ENCODE measurements at regions not wholly inside any gene's neighbourhood (a gene's known extent, or its start where the extent isn't known, plus 50 kb on each side); places are given as distances from the start of the nearest gene placed in this dataset.

DNA sequence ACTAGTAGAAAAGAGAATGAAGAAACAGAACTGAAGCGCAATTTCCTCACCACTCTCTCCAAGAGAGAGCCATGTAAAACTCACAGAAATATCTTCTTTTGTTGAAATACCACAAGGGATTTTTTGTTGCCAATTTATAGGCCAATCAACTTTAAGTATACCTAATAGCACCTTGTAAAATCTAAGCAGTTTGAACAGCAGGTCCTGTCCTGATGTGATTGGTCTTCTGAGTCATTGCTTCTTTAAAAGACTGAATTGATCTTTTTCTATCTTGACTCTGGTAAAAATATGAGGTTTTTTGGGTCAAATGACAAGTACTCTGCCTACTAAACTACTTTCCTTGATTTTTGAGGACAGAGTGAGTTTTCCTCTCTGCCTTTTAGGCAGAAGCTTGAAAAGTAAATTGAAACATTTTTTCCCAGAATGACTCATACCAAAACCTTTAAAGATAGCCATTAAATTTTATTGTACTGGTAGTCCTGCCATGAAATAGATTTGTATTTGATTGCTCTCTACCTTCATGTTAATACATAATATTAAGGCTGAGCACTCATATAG is 343.9 kb upstream of the CBLB start:
- Histone ChIP-seq H3K27ac (replicated peaks in 1 of 4) (no peak overlapping the region), H3K27me3 (no peaks in the 10 kb centered on the region), H3K4me3 (no peak overlapping the region), H3K36me3 (no peaks in the 10 kb centered on the region), H3K9me3 (no peaks in the 10 kb centered on the region), H3K4me1 (peaks cover 0 to 13% (median 0%) of the 10 kb centered on the region in 4 donors)
- intact Hi-C loops (cut with DNase I), result no loop called here
- TF ChIP-seq CTCF (IDR thresholded peaks at IDR 0.05), result no peak
- TF ChIP-seq POLR2A (IDR thresholded peaks at IDR 0.05; ENCODE audit: low read depth), result no peak
- TF ChIP-seq EP300 (IDR thresholded peaks at IDR 0.05), result no peak
- no peak for TF ChIP-seq POLR2AphosphoS5 (IDR thresholded peaks at IDR 0.05)
- no peak for DNase-seq (ENCODE audit: extremely low spot score)
- 95% methylated on average over 1 of the region's 1 CpG for WGBS

DNA sequence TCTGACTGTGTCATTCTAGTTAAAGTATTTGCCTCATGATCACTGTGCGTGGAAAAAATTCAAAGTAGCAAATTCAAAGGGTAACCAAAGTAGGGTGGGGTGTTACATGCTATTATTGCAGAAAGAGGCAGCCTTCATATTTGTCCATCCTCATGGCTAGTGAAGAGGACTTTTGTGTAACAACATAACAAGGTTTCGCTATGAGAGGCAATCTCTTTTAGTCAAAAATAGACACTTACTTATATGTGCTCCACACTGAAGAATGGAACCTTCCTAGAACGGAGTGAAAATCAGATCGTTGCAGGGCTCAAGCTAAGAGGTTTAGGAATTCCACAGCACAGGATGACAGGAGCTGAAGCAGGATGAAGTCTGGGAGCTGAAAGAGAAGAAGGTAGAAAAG is 345.1 kb upstream of the CBLB start:
- Histone ChIP-seq H3K27me3 (no peaks in the 10 kb centered on the region), H3K4me1 (peaks cover 0 to 1% (median 0%) of the 10 kb centered on the region in 4 donors), H3K27ac (replicated peaks in 1 of 4) (no peak overlapping the region), H3K36me3 (no peaks in the 10 kb centered on the region), H3K9me3 (no peaks in the 10 kb centered on the region), H3K4me3 (no peak overlapping the region)
- DNase-seq (ENCODE audit: extremely low spot score), result no peak
- TF ChIP-seq EP300 (IDR thresholded peaks at IDR 0.05), result no peak
- no peak for TF ChIP-seq POLR2A (IDR thresholded peaks at IDR 0.05; ENCODE audit: low read depth)
- no peak for TF ChIP-seq POLR2AphosphoS5 (IDR thresholded peaks at IDR 0.05)
- TF ChIP-seq CTCF (IDR thresholded peaks at IDR 0.05), result no peak
- intact Hi-C loops (cut with DNase I), result no loop called here
- 94% methylated on average over 4 of the region's 4 CpGs for WGBS

- DNase-seq (ENCODE audit: extremely low spot score), result no peak
- Histone ChIP-seq H3K4me1 (no peaks in the 10 kb centered on the region), H3K36me3 (no peaks in the 10 kb centered on the region), H3K9me3 (peaks cover 0 to 1% (median 0%) of the 10 kb centered on the region in 4 donors), H3K27ac (replicated peaks in 1 of 4) (no peak overlapping the region), H3K27me3 (no peaks in the 10 kb centered on the region), H3K4me3 (no peak overlapping the region)
- TF ChIP-seq POLR2AphosphoS5 (IDR thresholded peaks at IDR 0.05) (no peak), EP300 (IDR thresholded peaks at IDR 0.05) (no peak), CTCF (IDR thresholded peaks at IDR 0.05) (no peak), POLR2A (IDR thresholded peaks at IDR 0.05; ENCODE audit: low read depth) (no peak)
- intact Hi-C loops (cut with DNase I), result no loop called here
- 72% methylated on average over 4 of the region's 4 CpGs for WGBS
Measured at GRCh38 chr3:106214641-106215040, 345.8 kb upstream of the CBLB start.

GRCh38 chr3:106215047-106215446 is 346.2 kb upstream of the CBLB start:
- no peaks in the 10 kb centered on the region for H3K4me1 ChIP-seq
- H3K4me3 ChIP-seq, result no peak overlapping the region
- H3K9me3 ChIP-seq, result peaks cover 0 to 5% (median 0%) of the 10 kb centered on the region in 4 donors
- WGBS, result 100% methylated on average over 1 of the region's 1 CpG
- no peaks in the 10 kb centered on the region for H3K27me3 ChIP-seq
- no peak for DNase-seq (ENCODE audit: extremely low spot score)
- TF ChIP-seq POLR2AphosphoS5 (IDR thresholded peaks at IDR 0.05) (no peak), CTCF (IDR thresholded peaks at IDR 0.05) (no peak), EP300 (IDR thresholded peaks at IDR 0.05) (no peak), POLR2A (IDR thresholded peaks at IDR 0.05; ENCODE audit: low read depth) (no peak)
- H3K27ac ChIP-seq (replicated peaks in 1 of 4), result no peak overlapping the region
- H3K36me3 ChIP-seq, result no peaks in the 10 kb centered on the region
- intact Hi-C loops (cut with DNase I), result no loop called here

DNA sequence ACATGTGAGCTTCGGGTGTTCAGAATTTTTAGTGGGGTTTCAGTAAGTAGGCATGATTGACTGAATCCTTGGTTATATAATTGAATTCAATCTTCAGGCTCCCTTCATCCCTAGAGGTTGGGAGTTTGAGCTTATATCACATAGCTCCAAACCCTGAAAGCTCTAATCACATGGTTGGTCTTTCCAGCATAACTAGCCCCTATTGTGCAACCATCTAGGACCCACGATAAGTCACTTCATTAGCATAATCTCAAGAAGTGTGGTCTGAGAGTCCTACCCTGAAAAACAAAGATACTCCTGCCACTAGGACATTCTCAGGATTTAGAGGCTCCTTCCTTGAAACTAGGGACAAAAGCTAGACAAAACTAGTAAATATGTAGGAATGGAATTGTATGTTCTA is 348.9 kb upstream of the CBLB start:
- TF ChIP-seq EP300 (IDR thresholded peaks at IDR 0.05), result no peak
- no peak for TF ChIP-seq POLR2A (IDR thresholded peaks at IDR 0.05; ENCODE audit: low read depth)
- no peak for TF ChIP-seq CTCF (IDR thresholded peaks at IDR 0.05)
- no peak for TF ChIP-seq POLR2AphosphoS5 (IDR thresholded peaks at IDR 0.05)
- 85% methylated on average over 2 of the region's 2 CpGs for WGBS

More for the DNA sequence above, 348.9 kb upstream of the CBLB start:
- Histone ChIP-seq H3K27me3 (no peaks in the 10 kb centered on the region), H3K36me3 (no peaks in the 10 kb centered on the region), H3K27ac (replicated peaks in 1 of 4) (no peak overlapping the region), H3K4me3 (no peak overlapping the region), H3K4me1 (no peaks in the 10 kb centered on the region), H3K9me3 (peaks cover 0 to 8% (median 3%) of the 10 kb centered on the region in 4 donors)
- intact Hi-C loops (cut with DNase I), result no loop called here
- DNase-seq (ENCODE audit: extremely low spot score), result no peak

All from esophagus muscularis mucosa (tissue), 4 donors.